H1 (cell line): ENCODE measurements at regions not wholly inside any gene's neighbourhood (a gene's known extent, or its start where the extent isn't known, plus 50 kb on each side); places are given as distances from the start of the nearest gene placed in this dataset.

Experiments
- BCL11A ChIP-seq, 2 experiments: IDR thresholded peaks; one replicate each; pipeline ENCODE4 v1.6.1; 2011; ENCODE audit warnings: low read depth in 2 of 2, low read length in 2 of 2, mild to moderate bottlenecking in 2 of 2
- CHD7 ChIP-seq: fragments of 300-600 bp; sonication (generic); IDR thresholded peaks from 2 replicates; pipeline ENCODE4 v1.7.1; 2012; ENCODE audit warnings: low read length, moderate library complexity, mild to moderate bottlenecking, inconsistent platforms; ENCODE audit not compliant: insufficient replicate concordance
- E2F6 ChIP-seq: IDR thresholded peaks from 2 replicates; pipeline ENCODE4 v1.6.1; 2012; ENCODE audit warnings: inconsistent platforms
- GTF2F1 ChIP-seq: IDR thresholded peaks from 2 replicates; pipeline ENCODE4 v1.6.1; 2012; ENCODE audit warnings: low read depth, low read length, improper control_type of control experiment, borderline replicate concordance
- HDAC6 ChIP-seq: IDR thresholded peaks from one replicate; pipeline ENCODE4 v1.7.1; 2012; ENCODE audit warnings: low read depth, mild to moderate bottlenecking, inconsistent platforms, low read length, moderate library complexity
- PHF8 ChIP-seq: fragments of 200-600 bp; sonication (generic); conservative IDR thresholded peaks from 2 replicates; pipeline ENCODE4 v1.7.1; 2012; ENCODE audit warnings: low read depth, mild to moderate bottlenecking, inconsistent platforms, low read length, moderate library complexity
- POLR2A ChIP-seq, 2 experiments: IDR thresholded peaks; 1 replicate in 1 of 2; 2 replicates in 1 of 2; pipeline ENCODE4 v1.6.1; 2011; ENCODE audit warnings: low read depth in 2 of 2, low read length in 2 of 2, mild to moderate bottlenecking in 2 of 2; ENCODE audit errors: control extremely low read depth in 1 of 2
- RFX5 ChIP-seq: IDR thresholded peaks from 2 replicates; pipeline ENCODE4 v1.6.1; 2011; ENCODE audit warnings: low read depth, low read length, improper control_type of control experiment, borderline replicate concordance
- SIN3A ChIP-seq, 2 experiments: IDR thresholded peaks in 1 of 2; conservative IDR thresholded peaks in 1 of 2; 2 replicates each; pipeline ENCODE4 v1.6.1; 2011 to 2012; ENCODE audit warnings: low read length in 2 of 2, improper control_type of control experiment in 1 of 2, low read depth in 1 of 2, mild to moderate bottlenecking in 1 of 2
- TCF12 ChIP-seq: IDR thresholded peaks from 2 replicates; pipeline ENCODE4 v1.6.1; 2011; ENCODE audit warnings: low read depth, mild to moderate bottlenecking, low read length

- TF ChIP-seq CHD7 (no peak), BCL11A (IDR thresholded peaks at IDR 0.05; ENCODE audit: low read depth in 2 of 2, low read length in 2 of 2) (no peak), RFX5 (no peak), POLR2A (IDR thresholded peaks at IDR 0.05; ENCODE audit: control extremely low read depth in 1 of 2, low read depth in 2 of 2, low read length in 2 of 2) (no peak), SIN3A (conservative IDR thresholded peaks at IDR 0.05 in 1 of 2, IDR thresholded peaks at IDR 0.05 in 1 of 2; ENCODE audit: low read depth in 1 of 2, low read length in 2 of 2) (no peak), HDAC6 (no peak), TCF12 (no peak), E2F6 (no peak), PHF8 (no peak), GTF2F1 (no peak)
These were observed 547.4 kb downstream of the LTN1 start (continued) for GRCh38 chr21:28445141-28445830.
